ENCODE measurements at regions not wholly inside any gene's neighbourhood (a gene's known extent, or its start where the extent isn't known, plus 50 kb on each side); places are given as distances from the start of the nearest gene placed in this dataset.

DNA sequence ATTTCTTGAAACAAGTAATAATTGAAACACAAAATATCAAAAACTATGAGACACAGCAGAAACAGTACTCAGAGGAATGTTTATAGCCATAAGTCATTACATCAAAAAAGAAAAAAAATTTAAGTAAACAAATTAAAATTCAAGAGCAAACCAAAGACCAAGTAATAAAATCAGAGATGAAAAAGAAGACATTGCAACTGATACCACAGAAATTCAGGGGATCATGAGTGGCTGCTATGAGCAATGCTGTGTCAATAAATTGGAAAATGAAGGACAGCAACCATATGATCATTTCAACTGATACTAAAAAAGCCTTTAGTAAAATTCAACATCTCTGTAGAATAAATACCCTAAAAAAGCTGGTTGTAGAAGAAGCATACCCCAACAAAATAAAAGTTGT, 644.1 kb upstream of the BCHE start:
- TF ChIP-seq, protein P1, sequence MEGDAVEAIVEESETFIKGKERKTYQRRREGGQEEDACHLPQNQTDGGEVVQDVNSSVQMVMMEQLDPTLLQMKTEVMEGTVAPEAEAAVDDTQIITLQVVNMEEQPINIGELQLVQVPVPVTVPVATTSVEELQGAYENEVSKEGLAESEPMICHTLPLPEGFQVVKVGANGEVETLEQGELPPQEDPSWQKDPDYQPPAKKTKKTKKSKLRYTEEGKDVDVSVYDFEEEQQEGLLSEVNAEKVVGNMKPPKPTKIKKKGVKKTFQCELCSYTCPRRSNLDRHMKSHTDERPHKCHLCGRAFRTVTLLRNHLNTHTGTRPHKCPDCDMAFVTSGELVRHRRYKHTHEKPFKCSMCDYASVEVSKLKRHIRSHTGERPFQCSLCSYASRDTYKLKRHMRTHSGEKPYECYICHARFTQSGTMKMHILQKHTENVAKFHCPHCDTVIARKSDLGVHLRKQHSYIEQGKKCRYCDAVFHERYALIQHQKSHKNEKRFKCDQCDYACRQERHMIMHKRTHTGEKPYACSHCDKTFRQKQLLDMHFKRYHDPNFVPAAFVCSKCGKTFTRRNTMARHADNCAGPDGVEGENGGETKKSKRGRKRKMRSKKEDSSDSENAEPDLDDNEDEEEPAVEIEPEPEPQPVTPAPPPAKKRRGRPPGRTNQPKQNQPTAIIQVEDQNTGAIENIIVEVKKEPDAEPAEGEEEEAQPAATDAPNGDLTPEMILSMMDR (IDR thresholded peaks at IDR 0.05), result no peak
- TF ChIP-seq POLR2A (IDR thresholded peaks at IDR 0.05), result no peak
- TF ChIP-seq POLR2AphosphoS5 (IDR thresholded peaks at IDR 0.05; ENCODE audit: insufficient read depth in 1 of 2, low read depth in 1 of 2), result no peak

All from vagina (tissue), 2 donors.